ENCODE measurements at regions not wholly inside any gene's neighbourhood (a gene's known extent, or its start where the extent isn't known, plus 50 kb on each side); places are given as distances from the start of the nearest gene placed in this dataset.

- TF ChIP-seq NFIC (IDR thresholded peaks at IDR 0.05) (no peak), CTCF (IDR thresholded peaks at IDR 0.05 in 2 of 3, conservative IDR thresholded peaks at IDR 0.05 in 1 of 3; ENCODE audit: insufficient read depth in 2 of 3, low read depth in 1 of 3, low read length in 3 of 3) (no peak), MAFF (IDR thresholded peaks at IDR 0.05; ENCODE audit: low read length) (no peak), TFAP4 (CRISPR knock-in tag; IDR thresholded peaks at IDR 0.05; ENCODE audit: borderline replicate concordance) (no peak), BMI1 (IDR thresholded peaks at IDR 0.05; ENCODE audit: low read length) (no peak), NR1H2 (CRISPR knock-in tag; IDR thresholded peaks at IDR 0.05) (no peak), ETV6 (IDR thresholded peaks at IDR 0.05; ENCODE audit: borderline replicate concordance in 1 of 2, low read depth in 2 of 2, low read length in 1 of 2) (no peak), ETV6 (CRISPR knock-in tag; IDR thresholded peaks at IDR 0.05; ENCODE audit: borderline replicate concordance) (no peak), CREB5 (CRISPR knock-in tag; IDR thresholded peaks at IDR 0.05) (no peak), SAFB2 (IDR thresholded peaks at IDR 0.05; ENCODE audit: borderline replicate concordance, low read depth, low read length, severe bottlenecking) (no peak)
These were observed 146.3 kb upstream of the KRAS start for GRCh38 chr12:25397001-25397400.
